ENCODE measurements at regions not wholly inside any gene's neighbourhood (a gene's known extent, or its start where the extent isn't known, plus 50 kb on each side); places are given as distances from the start of the nearest gene placed in this dataset.

GRCh38 chr6:23663096-23663495 lies 462.9 kb upstream of the NRSN1 start:
- no peak for TF ChIP-seq CTCF (conservative IDR thresholded peaks at IDR 0.05)
- TF ChIP-seq EZH2 (IDR thresholded peaks at IDR 0.05; ENCODE audit: low read depth) = no peak
